RPMI8226 (cell line): ENCODE measurements at regions not wholly inside any gene's neighbourhood (a gene's known extent, or its start where the extent isn't known, plus 50 kb on each side); places are given as distances from the start of the nearest gene placed in this dataset.
"Not testable (repeated sequence)": the region's sequence is repeated elsewhere in the genome, so short reads cannot be mapped to it uniquely, and the experiment has no call there.

ENCODE experiments used
- DNase-seq: peaks from one replicate; pipeline ENCODE4 v3.0.0-alpha.2; 2015

DNA sequence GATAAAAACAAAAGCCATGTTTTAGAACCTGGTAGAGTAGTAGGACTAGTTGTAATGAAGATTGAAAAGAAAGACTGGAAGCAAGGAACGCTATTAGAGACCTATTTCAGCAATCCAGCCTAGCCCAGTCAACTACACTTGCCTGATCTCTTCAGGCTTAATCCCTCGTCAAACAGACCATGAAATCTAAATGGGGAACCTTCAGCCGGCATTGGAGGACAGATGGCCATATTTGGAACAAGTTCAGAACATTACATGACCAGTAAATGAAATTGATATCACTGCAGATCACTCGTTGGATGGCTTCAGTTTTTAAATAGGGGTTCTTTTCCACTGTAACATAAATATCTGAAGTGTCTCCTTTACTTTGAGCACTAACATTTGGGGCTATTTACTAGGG is 84.8 kb upstream of the WDR44 start:
- DNase-seq, result no peak

GRCh38 chrX:118271775-118272174 is 74.1 kb upstream of the WDR44 start:
- no peak for DNase-seq

DNA sequence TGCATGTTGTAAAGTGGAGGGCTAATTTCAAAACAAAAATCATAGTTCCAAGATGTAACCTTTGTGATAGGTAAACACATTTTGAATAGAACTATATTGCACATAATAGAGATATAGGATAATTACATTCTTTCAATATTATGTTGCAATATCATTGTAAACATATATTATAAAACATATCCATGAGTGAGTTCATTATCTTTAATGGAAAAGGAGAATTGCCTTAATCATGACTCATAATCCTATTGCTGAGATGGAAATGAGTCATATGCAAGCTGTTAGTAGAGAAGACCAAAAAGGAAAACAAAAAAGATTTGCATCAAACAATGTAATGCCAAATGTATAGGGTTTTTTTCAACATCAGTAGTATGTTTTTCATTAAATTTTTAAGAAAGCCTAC is 73.7 kb upstream of the WDR44 start:
- DNase-seq, result no peak

GRCh38 chrX:118286066-118286762 is 59.7 kb upstream of the WDR44 start:
- DNase-seq, result no peak

- not testable (repeated sequence) for DNase-seq
Measured at GRCh38 chrX:118295818-118296217, 50.1 kb upstream of the WDR44 start.
